GM23338 (cell line): ENCODE measurements at regions not wholly inside any gene's neighbourhood (a gene's known extent, or its start where the extent isn't known, plus 50 kb on each side); places are given as distances from the start of the nearest gene placed in this dataset.

Source experiments
- ATAC-seq: fragments of 200-7000 bp; cut with Tn5 transposase; 3 replicates; pipeline ENCODE4 v1.9.1; 2020
- DNase-seq: peaks from one replicate; pipeline ENCODE4 v3.0.0-alpha.2; 2015; ENCODE audit warnings: low spot score
- H2AFZ ChIP-seq: fragments of 200-600 bp; sonication (generic); 2 replicates; pipeline ENCODE4 v1.8.0; 2016; ENCODE audit warnings: antibody characterized with exemption, mild to moderate bottlenecking, moderate library complexity
- H3F3A ChIP-seq: fragments of 200-600 bp; sonication (generic); replicated peaks from 2 replicates; pipeline ENCODE4 v1.8.0; 2017; ENCODE audit warnings: antibody characterized with exemption, mixed run types, low read depth
- H3K27ac ChIP-seq: fragments of 200-600 bp; sonication (generic); 2 replicates; pipeline ENCODE4 v1.6.1; 2016; ENCODE audit warnings: low read depth
- H3K27me3 ChIP-seq: fragments of 200-600 bp; sonication (generic); 2 replicates; pipeline ENCODE4 v1.8.0; 2016; ENCODE audit warnings: mild to moderate bottlenecking, mixed run types, moderate library complexity; ENCODE audit not compliant: insufficient read depth
- H3K36me3 ChIP-seq: fragments of 200-600 bp; sonication (generic); 2 replicates; pipeline ENCODE4 v1.8.0; 2016; ENCODE audit warnings: mild to moderate bottlenecking; ENCODE audit not compliant: insufficient read depth
- H3K4me1 ChIP-seq: fragments of 200-600 bp; sonication (generic); 2 replicates; pipeline ENCODE4 v1.8.0; 2016; ENCODE audit warnings: mild to moderate bottlenecking, moderate library complexity; ENCODE audit not compliant: insufficient read depth
- H3K4me2 ChIP-seq: fragments of 200-600 bp; sonication (generic); 2 replicates; pipeline ENCODE4 v1.7.1; 2017; ENCODE audit warnings: mixed run types
- H3K4me3 ChIP-seq: fragments of 200-600 bp; sonication (generic); 2 replicates; pipeline ENCODE4 v1.6.1; 2016; ENCODE audit warnings: mixed run types
- H3K79me2 ChIP-seq: fragments of 200-600 bp; sonication (generic); replicated peaks from 2 replicates; pipeline ENCODE4 v1.8.0; 2017; ENCODE audit warnings: mild to moderate bottlenecking; ENCODE audit not compliant: insufficient read depth
- H3K9me2 ChIP-seq: fragments of 200-600 bp; sonication (generic); 2 replicates; pipeline ENCODE4 v1.8.0; 2017; ENCODE audit not compliant: insufficient read depth
- H4K20me1 ChIP-seq: fragments of 200-600 bp; sonication (generic); replicated peaks from 2 replicates; pipeline ENCODE4 v1.8.0; 2017; ENCODE audit warnings: mild to moderate bottlenecking; ENCODE audit not compliant: insufficient read depth
- H3K27ac Mint-ChIP-seq: 2 replicates; pipeline ENCODE4 v1.8.0; 2020; ENCODE audit warnings: inconsistent platforms, mild to moderate bottlenecking, moderate library complexity, mixed read lengths
- H3K27me3 Mint-ChIP-seq: 3 replicates; pipeline ENCODE4 v1.8.0; 2022; ENCODE audit warnings: low read depth, mild to moderate bottlenecking, moderate library complexity, mixed read lengths, inconsistent platforms; ENCODE audit not compliant: insufficient read depth, poor library complexity
- H3K36me3 Mint-ChIP-seq: 3 replicates; pipeline ENCODE4 v1.8.0; 2021; ENCODE audit warnings: low read depth, mild to moderate bottlenecking, inconsistent platforms, moderate library complexity, mixed read lengths
- H3K4me1 Mint-ChIP-seq: 3 replicates; pipeline ENCODE4 v1.8.0; 2020; ENCODE audit warnings: mild to moderate bottlenecking, inconsistent platforms, mixed read lengths
- H3K4me3 Mint-ChIP-seq: 3 replicates; pipeline ENCODE4 v1.8.0; 2021; ENCODE audit warnings: moderate library complexity, mild to moderate bottlenecking, inconsistent platforms, mixed read lengths
- H3K9me3 Mint-ChIP-seq: 3 replicates; pipeline ENCODE4 v1.8.0; 2020; ENCODE audit warnings: moderate library complexity, mild to moderate bottlenecking, inconsistent platforms, mixed read lengths
- CREB1 ChIP-seq: fragments of 250-450 bp; sonication (Bioruptor Pico); IDR thresholded peaks from 2 replicates; pipeline ENCODE4 v1.5.0; 2020; ENCODE audit warnings: low read depth, mild to moderate bottlenecking, moderate library complexity
- CTCF ChIP-seq, 2 experiments: fragments of 200-600 bp in 1 of 2; sonication (generic) in 1 of 2; conservative IDR thresholded peaks; 2 replicates each; pipeline versions ENCODE4 v1.5.1 to v1.6.1; 2016 to 2017; ENCODE audit warnings: antibody characterized with exemption in 2 of 2, low read depth in 2 of 2, mild to moderate bottlenecking in 2 of 2, moderate library complexity in 1 of 2
- ETS1 ChIP-seq: IDR thresholded peaks from 2 replicates; pipeline ENCODE4 v1.6.1; 2016; ENCODE audit warnings: antibody characterized with exemption
- EZH2 ChIP-seq: fragments of 200-600 bp; sonication (generic); IDR thresholded peaks from one replicate; pipeline ENCODE4 v1.8.0; 2017; ENCODE audit warnings: antibody characterized with exemption, mild to moderate bottlenecking, low read depth; ENCODE audit not compliant: unreplicated experiment
- POLR2AphosphoS5 ChIP-seq: IDR thresholded peaks from 2 replicates; pipeline ENCODE4 v1.6.1; 2016; ENCODE audit warnings: antibody characterized with exemption, low read depth
- REST ChIP-seq: IDR thresholded peaks from one replicate; pipeline ENCODE4 v1.6.1; 2018; ENCODE audit warnings: antibody characterized with exemption; ENCODE audit not compliant: unreplicated experiment
- STAT1 ChIP-seq: IDR thresholded peaks from one replicate; pipeline ENCODE4 v1.6.1; 2016; ENCODE audit warnings: antibody characterized with exemption; ENCODE audit not compliant: unreplicated experiment
- ZNF114 ChIP-seq: fragments of 250-450 bp; sonication (Bioruptor Pico); IDR thresholded peaks from 2 replicates; pipeline ENCODE4 v1.5.0; 2020; ENCODE audit warnings: mild to moderate bottlenecking, moderate library complexity
- ZNF331 ChIP-seq: fragments of 250-450 bp; sonication (Bioruptor Pico); IDR thresholded peaks from 2 replicates; pipeline ENCODE4 v1.5.0; 2020; ENCODE audit warnings: low read depth, mild to moderate bottlenecking, moderate library complexity

DNA sequence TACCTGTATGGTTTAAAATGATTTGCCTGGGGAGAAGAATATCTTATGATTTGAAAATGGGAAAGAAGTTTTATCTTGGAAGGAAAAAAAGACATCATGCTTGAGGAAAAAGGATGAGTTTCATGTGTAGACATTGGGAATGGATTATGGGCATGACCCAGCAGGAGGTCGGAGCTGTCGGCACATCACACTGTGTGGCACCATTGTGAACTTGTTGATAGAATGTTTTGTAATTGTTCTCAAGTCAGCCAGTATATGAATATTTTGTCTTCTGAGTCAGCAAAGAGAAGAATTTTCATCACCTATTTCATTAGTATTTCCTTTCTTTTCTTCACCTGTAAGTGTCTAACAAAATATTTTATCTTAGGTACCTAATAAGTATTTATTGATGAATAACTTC is 60.0 kb upstream of the HMGA2 start:
- Mint-ChIP-seq H3K36me3 (no peaks in the 10 kb centered on the region), H3K27ac (no peak overlapping the region), H3K4me3 (no peak overlapping the region), H3K9me3 (no peaks in the 10 kb centered on the region; the same call in 2 of the 3 replicates), H3K4me1 (peaks cover 21% of the 10 kb centered on the region), H3K27me3 (peaks cover 2% of the 10 kb centered on the region)
- TF ChIP-seq ZNF114: no peak
- TF ChIP-seq CTCF (conservative IDR thresholded peaks at IDR 0.05; ENCODE audit: low read depth in 2 of 2): no peak
- peaks cover 20% of the 10 kb centered on the region for H3K4me1 ChIP-seq
- no peaks in the 10 kb centered on the region for H3F3A ChIP-seq
- ATAC-seq (no peak), DNase-seq (no peak)
- no peaks in the 10 kb centered on the region for H4K20me1 ChIP-seq
- no peaks in the 10 kb centered on the region for H3K27me3 ChIP-seq
- no peaks in the 10 kb centered on the region for H3K36me3 ChIP-seq
- H3K27ac ChIP-seq: no peak overlapping the region
- H3K4me3 ChIP-seq: no peak overlapping the region
- no peaks in the 10 kb centered on the region for H3K79me2 ChIP-seq
- H3K4me2 ChIP-seq: no peak overlapping the region
- no peak overlapping the region for H2AFZ ChIP-seq
- H3K9me2 ChIP-seq: no peaks in the 10 kb centered on the region

GRCh38 chr12:65765436-65765813 is 58.9 kb upstream of the HMGA2 start:
- DNase-seq: no peak
- Histone ChIP-seq H4K20me1 (no peaks in the 10 kb centered on the region), H3K4me2 (no peak overlapping the region), H3K27me3 (no peaks in the 10 kb centered on the region), H3K9me2 (no peaks in the 10 kb centered on the region), H3F3A (no peaks in the 10 kb centered on the region), H2AFZ (no peak overlapping the region), H3K4me3 (no peak overlapping the region), H3K36me3 (no peaks in the 10 kb centered on the region), H3K27ac (no peak overlapping the region), H3K79me2 (no peaks in the 10 kb centered on the region), H3K4me1 (peaks cover 20% of the 10 kb centered on the region)
- no peak overlapping the region for H3K4me3 Mint-ChIP-seq
- peaks cover 17% of the 10 kb centered on the region for H3K4me1 Mint-ChIP-seq
- H3K27me3 Mint-ChIP-seq: peaks cover 2% of the 10 kb centered on the region
- ATAC-seq: no peak
- no peaks in the 10 kb centered on the region; the same call in 2 of the 3 replicates for H3K9me3 Mint-ChIP-seq
- TF ChIP-seq STAT1 (no peak), REST (no peak), ZNF331 (CRISPR knock-in tag) (no peak), CREB1 (CRISPR knock-in tag) (no peak), EZH2 (no peak), ETS1 (no peak), POLR2AphosphoS5 (no peak)
- H3K27ac Mint-ChIP-seq: no peak overlapping the region
- H3K36me3 Mint-ChIP-seq: no peaks in the 10 kb centered on the region
